Activated naive CD4-positive, alpha-beta T cell treated with anti-CD3 and anti-CD28 coated beads, Interleukin-2, amount 10 ng/mL, durations not matched to agents 7 days and 5 days (primary cell): ENCODE measurements at regions not wholly inside any gene's neighbourhood (a gene's known extent, or its start where the extent isn't known, plus 50 kb on each side); places are given as distances from the start of the nearest gene placed in this dataset.

Experiments used
- CTCF ChIA-PET: fragments of 350-600 bp; sonication (Branson Sonifier 250); formaldehyde crosslinking; loops from one replicate; lab custom pipeline; 2021; ENCODE audit warnings: antibody characterized with exemption; lab: Charles Lee
- DNase-seq: peaks from one replicate; pipeline ENCODE4 v3.0.0-alpha.2; 2020
- H3K27ac Mint-ChIP-seq: one replicate; pipeline ENCODE4 v1.8.0; 2021; ENCODE audit warnings: mild to moderate bottlenecking, moderate library complexity, mixed read lengths
- H3K27me3 Mint-ChIP-seq: one replicate; pipeline ENCODE4 v1.8.0; 2021; ENCODE audit warnings: mild to moderate bottlenecking, mixed read lengths
- H3K36me3 Mint-ChIP-seq: one replicate; pipeline ENCODE4 v1.8.0; 2021; ENCODE audit warnings: mixed read lengths
- H3K4me1 Mint-ChIP-seq: one replicate; pipeline ENCODE4 v1.8.0; 2021; ENCODE audit warnings: mixed read lengths
- H3K4me3 Mint-ChIP-seq: one replicate; pipeline ENCODE4 v1.8.0; 2021; ENCODE audit warnings: mild to moderate bottlenecking, moderate library complexity, mixed read lengths
- H3K9me3 Mint-ChIP-seq: one replicate; pipeline ENCODE4 v1.8.0; 2021; ENCODE audit warnings: mixed read lengths

DNA sequence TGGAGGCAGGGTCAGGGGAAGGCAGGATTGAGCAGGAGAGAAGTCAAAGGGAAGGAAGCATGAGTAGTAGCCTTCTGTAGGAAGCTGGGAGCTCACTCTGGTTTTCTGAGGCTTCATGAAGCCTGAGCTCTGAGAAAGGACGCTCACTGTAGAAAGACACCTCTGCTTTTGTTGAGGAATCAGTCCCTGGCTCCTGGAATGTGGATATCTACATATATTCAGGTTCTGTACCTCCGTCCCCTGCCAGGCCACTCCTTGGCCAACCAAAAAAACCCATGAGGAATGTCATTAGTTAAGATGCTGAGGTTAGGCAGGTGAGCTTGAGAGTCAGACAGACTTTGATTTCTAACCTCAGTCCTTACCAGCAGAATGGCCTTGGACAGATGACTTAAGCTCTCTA is 283.5 kb upstream of the HABP2 start:
- no peak overlapping the region for H3K4me3 Mint-ChIP-seq
- CTCF ChIA-PET: no interaction called here
- H3K27me3 Mint-ChIP-seq: peaks cover 4% of the 10 kb centered on the region
- no peaks in the 10 kb centered on the region for H3K36me3 Mint-ChIP-seq
- no peak overlapping the region for H3K27ac Mint-ChIP-seq
- DNase-seq: no peak
- no peaks in the 10 kb centered on the region for H3K4me1 Mint-ChIP-seq
- H3K9me3 Mint-ChIP-seq: no peaks in the 10 kb centered on the region

DNA sequence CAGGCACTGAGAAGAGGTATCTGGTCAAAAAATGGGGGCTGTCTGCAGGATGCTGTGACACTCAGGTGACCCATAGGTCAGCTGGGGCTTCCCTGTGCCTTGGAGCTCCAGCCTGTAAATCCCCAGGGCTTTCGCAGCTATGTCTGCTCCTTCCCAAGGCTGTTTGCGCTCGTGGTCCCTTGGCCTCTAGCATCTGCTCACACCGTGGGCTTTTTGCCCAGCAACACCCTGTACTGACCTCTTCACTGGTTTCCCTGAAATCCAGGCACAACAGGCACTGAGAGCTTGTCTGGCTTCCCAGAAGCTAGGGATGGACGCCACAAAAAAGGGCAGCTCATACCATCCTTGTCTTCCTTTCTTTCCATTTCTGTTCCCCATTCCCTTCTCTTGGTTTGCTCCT is 280.3 kb upstream of the HABP2 start:
- no peaks in the 10 kb centered on the region for H3K36me3 Mint-ChIP-seq
- no peaks in the 10 kb centered on the region for H3K27me3 Mint-ChIP-seq
- H3K4me3 Mint-ChIP-seq: no peak overlapping the region
- peaks cover 8% of the 10 kb centered on the region for H3K9me3 Mint-ChIP-seq
- DNase-seq: no peak
- no peak overlapping the region for H3K27ac Mint-ChIP-seq
- CTCF ChIA-PET: no interaction called here
- no peaks in the 10 kb centered on the region for H3K4me1 Mint-ChIP-seq

DNA sequence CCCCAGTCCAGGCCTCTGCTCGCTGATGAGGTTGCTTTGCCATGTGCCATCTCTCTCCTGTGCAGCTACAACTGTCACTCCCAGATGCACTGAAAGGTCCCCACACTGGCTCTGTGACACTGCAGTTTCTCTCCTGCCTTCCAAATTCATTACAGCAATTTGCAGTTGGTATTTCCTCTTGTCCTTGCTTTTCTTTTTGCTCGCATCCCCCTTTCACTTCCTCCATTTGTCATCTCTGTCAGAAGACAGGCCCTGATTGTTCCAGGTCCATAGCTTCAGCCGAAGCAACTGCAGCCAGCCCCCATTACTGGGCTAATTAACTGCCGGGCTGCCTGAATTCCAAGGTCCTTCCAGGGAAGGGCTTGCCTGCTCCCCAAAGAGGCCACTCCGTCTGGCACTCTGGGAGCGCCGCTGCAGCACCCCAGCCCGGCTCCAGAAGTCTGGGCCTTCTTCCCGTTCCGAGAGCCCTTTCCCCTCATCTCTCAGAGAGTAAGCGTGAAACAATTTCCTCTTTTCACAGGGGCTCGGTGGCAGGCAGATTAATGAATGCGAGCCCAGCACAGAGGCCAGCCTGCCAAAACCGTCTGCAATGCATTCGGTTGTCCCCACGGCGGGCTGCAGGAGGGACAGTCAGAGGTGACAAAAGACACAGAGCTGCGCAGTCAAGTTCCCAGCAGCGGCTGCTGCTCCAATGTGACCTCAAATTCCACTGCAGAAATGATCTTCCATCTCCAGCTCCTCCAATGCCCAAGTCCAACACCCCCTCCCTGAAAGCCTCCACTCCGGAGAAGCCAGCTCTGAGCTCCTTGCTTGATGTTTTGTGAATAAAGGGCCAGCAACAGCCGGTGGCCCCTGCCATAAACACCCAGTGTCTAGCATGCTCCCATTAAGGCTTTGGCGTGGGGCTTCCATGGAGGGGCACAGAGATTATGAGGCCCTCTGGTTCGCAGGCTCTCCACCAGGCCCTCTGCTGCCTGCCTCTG is 279.4 kb upstream of the HABP2 start:
- CTCF ChIA-PET: no interaction called here
- no peaks in the 10 kb centered on the region for H3K27me3 Mint-ChIP-seq
- DNase-seq: no peak
- H3K36me3 Mint-ChIP-seq: no peaks in the 10 kb centered on the region
- H3K4me3 Mint-ChIP-seq: no peak overlapping the region
- H3K9me3 Mint-ChIP-seq: peaks cover 8% of the 10 kb centered on the region
- H3K27ac Mint-ChIP-seq: no peak overlapping the region
- H3K4me1 Mint-ChIP-seq: no peaks in the 10 kb centered on the region

DNA sequence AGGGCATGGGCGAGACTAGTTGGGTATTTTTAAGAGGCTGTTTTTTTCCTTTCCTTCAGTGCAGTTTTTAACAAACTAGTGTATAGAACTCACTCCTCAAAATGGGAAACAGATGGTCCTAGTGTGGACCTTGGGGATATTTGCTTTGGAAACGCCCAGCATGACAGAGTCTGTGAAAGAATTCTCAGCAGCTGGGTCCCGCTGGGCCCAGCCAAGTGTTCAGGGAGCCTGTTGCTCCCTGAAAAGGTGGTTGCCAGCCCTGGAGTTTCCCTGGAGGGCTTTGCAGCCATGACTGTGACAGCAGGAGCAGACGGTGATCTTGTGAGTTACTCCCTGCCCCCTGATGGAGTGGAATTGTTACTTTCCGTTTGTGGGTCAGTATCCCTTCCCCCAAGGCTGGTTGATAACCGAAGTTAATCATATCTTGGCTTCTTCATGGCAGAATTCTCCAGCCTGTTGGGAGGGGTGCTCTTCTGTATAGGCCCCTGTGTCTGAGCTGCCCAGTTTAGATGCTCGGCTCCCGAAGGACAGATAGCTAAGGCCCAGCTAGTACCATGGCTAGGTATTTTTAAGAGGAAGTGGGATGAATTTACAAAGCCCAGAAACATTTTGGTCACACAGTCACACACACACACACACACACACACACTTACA is 278.6 kb upstream of the HABP2 start:
- no peaks in the 10 kb centered on the region for H3K27me3 Mint-ChIP-seq
- H3K9me3 Mint-ChIP-seq: peaks cover 8% of the 10 kb centered on the region
- H3K4me1 Mint-ChIP-seq: no peaks in the 10 kb centered on the region
- no peak overlapping the region for H3K27ac Mint-ChIP-seq
- CTCF ChIA-PET: no interaction called here
- no peak overlapping the region for H3K4me3 Mint-ChIP-seq
- H3K36me3 Mint-ChIP-seq: no peaks in the 10 kb centered on the region
- no peak for DNase-seq

DNA sequence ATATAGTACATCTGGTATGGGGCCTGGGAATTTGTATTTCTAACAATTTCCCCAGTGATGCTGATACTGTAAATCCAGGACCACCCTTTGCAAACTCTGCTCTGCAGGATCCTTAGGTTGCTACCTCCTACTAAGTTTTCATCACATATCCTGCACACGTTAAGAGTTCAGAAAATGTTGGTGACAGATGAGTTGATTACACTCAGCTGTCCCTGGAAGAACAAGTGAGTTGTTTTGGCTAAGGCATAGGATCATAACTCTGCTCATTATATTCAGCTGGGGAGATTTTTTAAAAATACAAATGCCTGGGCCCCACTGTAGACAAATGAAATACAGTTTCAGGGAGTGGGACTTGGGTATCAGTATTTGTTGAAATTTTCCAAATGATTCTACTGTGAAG is 274.6 kb upstream of the HABP2 start:
- Mint-ChIP-seq H3K36me3 (no peaks in the 10 kb centered on the region), H3K27me3 (peaks cover 4% of the 10 kb centered on the region), H3K4me3 (no peak overlapping the region), H3K4me1 (no peaks in the 10 kb centered on the region), H3K9me3 (peaks cover 8% of the 10 kb centered on the region), H3K27ac (no peak overlapping the region)
- CTCF ChIA-PET: no interaction called here
- no peak for DNase-seq

DNA sequence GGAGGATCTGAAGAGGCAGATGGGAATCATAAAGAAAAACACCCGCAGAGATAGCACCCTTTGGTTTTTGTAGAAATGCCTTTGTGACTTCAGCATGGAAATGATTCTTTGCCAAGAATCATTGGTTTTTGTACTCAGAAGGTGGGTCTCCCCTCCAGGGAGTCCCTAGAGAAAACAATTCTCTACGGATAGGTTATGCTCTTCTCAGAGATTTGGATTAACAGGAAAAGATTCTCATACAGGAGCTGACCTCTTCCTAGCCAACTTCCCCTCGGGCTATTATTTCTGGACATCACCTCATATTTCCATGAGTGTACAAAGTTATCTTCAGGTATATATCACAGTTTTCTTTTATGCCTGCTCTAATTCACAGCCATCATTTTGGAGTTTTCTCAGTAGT is 274.2 kb upstream of the HABP2 start:
- H3K4me1 Mint-ChIP-seq: no peaks in the 10 kb centered on the region
- CTCF ChIA-PET: no interaction called here
- no peak overlapping the region for H3K27ac Mint-ChIP-seq

DNA sequence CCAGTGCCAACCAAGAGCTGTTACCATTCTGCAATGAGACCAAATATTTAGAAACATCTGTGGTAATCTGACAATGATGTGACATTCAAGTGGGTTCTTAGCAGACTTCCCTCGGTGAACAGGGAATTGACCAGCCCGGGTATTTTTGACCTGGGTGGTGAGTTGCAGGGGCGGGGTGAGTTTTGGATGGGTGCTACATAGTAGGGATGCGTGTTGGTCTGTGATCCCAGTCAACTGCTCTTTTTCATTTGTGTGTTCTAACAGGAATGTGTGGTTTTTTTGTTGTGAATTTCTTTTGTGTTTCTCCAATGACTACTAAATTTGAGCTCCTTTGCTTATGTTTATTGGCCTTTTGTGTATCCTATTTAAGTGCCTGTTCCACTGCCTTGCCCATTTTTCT is 273.6 kb upstream of the HABP2 start:
- H3K9me3 Mint-ChIP-seq: peaks cover 8% of the 10 kb centered on the region
- peaks cover 4% of the 10 kb centered on the region for H3K27me3 Mint-ChIP-seq
- no peaks in the 10 kb centered on the region for H3K4me1 Mint-ChIP-seq
- H3K4me3 Mint-ChIP-seq: no peak overlapping the region
- CTCF ChIA-PET: no interaction called here
- no peak for DNase-seq
- no peaks in the 10 kb centered on the region for H3K36me3 Mint-ChIP-seq
- H3K27ac Mint-ChIP-seq: no peak overlapping the region

More for the DNA sequence above, 274.2 kb upstream of the HABP2 start:
- Mint-ChIP-seq H3K27me3 (peaks cover 4% of the 10 kb centered on the region), H3K36me3 (no peaks in the 10 kb centered on the region), H3K9me3 (peaks cover 8% of the 10 kb centered on the region), H3K4me3 (no peak overlapping the region)
- DNase-seq: no peak

DNA sequence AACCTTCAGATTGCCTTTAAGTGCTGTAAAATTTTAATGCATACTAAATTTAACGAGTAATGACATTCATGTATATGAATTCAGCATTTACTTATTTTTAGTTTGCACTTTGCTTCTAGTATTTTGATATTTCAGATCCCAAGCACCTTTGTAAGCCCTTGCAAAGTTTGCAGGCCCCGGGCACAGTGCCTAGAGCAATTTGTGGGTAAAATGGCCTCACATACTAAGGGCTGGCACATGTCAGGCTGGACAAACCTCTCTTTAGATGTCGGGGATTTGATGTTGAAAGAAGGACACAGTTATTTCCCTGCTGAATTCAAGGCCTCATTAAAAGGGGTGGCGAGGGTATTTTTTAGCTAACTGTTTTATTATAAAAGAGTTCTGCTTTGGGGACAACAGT is 270.3 kb upstream of the HABP2 start:
- peaks cover 4% of the 10 kb centered on the region for H3K27me3 Mint-ChIP-seq
- H3K4me3 Mint-ChIP-seq: no peak overlapping the region
- CTCF ChIA-PET: interaction anchor here (0.6 kb wide), 1 partner anchor 165 kb away, joined by 3 read pairs; no protein-coding TSS in a partner anchor
- H3K4me1 Mint-ChIP-seq: no peaks in the 10 kb centered on the region
- no peak overlapping the region for H3K27ac Mint-ChIP-seq
- DNase-seq: no peak
- H3K36me3 Mint-ChIP-seq: no peaks in the 10 kb centered on the region
- H3K9me3 Mint-ChIP-seq: no peaks in the 10 kb centered on the region

DNA sequence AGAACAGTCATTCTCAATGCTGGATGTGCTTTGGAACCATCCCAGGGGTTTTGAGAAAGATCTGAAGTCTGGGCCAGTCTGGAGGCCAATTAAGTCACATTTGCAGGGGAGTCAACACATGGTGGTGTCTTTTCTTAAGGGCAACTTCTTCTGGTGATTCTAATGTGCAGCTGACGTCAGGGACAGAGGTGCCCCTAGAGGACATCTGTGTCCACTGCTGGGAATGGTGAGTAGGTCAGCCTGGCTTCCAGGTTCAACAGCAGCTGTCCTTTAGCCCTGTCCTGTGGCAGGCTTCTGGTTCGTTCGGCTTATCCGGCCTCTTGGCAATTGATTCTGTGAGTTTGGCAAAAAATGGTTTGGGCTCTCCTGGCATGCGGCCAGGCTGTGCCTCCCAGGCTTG is 269.7 kb upstream of the HABP2 start:
- no peak for DNase-seq
- H3K4me3 Mint-ChIP-seq: no peak overlapping the region
- CTCF ChIA-PET: interaction anchor here (0.6 kb wide), 1 partner anchor 166 kb away, joined by 3 read pairs; no protein-coding TSS in a partner anchor
- no peaks in the 10 kb centered on the region for H3K9me3 Mint-ChIP-seq
- peaks cover 4% of the 10 kb centered on the region for H3K27me3 Mint-ChIP-seq
- H3K36me3 Mint-ChIP-seq: no peaks in the 10 kb centered on the region
- H3K27ac Mint-ChIP-seq: no peak overlapping the region
- no peaks in the 10 kb centered on the region for H3K4me1 Mint-ChIP-seq

DNA sequence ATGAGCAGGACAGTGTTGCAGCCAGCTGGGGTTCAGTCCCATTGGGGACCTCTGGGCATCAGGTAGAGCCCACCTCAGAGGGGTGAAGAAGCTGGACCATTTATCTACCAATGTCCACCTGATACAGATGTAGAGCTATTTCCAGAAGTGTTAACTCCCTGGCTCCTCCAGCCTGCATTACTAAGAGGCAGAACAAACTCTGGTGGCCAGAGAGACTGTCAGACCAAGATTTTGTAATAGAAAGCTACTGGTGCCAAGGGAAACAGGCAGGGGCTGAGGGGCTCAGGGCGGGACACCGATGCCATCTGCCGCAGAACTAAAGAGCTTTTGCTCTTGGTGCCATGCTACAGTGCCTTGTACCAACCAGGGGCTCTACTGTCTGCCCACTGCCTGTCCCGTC is 268.2 kb upstream of the HABP2 start:
- DNase-seq: no peak
- no peaks in the 10 kb centered on the region for H3K36me3 Mint-ChIP-seq
- H3K9me3 Mint-ChIP-seq: no peaks in the 10 kb centered on the region
- H3K27ac Mint-ChIP-seq: no peak overlapping the region
- H3K4me1 Mint-ChIP-seq: no peaks in the 10 kb centered on the region
- H3K4me3 Mint-ChIP-seq: no peak overlapping the region
- CTCF ChIA-PET: no interaction called here
- peaks cover 4% of the 10 kb centered on the region for H3K27me3 Mint-ChIP-seq

DNA sequence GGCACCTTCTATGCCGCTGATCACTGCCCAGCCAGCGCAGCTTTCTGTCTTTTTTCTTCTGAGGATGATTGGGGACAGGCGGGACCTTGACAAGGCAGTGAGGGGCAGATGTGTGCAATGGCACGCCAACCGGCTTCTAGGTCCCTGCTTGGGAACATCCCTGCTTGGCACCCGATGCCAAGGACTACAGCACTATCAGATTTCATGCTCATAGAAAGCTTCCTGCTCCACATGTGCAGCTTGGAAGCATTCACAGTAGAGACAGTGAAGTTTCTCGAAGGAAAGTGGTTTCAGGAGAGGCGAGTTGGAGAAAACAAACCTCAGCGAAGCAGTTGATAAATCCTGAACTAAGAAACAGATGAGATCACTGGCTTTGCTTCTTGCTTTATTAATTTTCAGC is 267.5 kb upstream of the HABP2 start:
- CTCF ChIA-PET: no interaction called here
- no peak for DNase-seq
- H3K4me3 Mint-ChIP-seq: no peak overlapping the region
- H3K27ac Mint-ChIP-seq: no peak overlapping the region
- H3K36me3 Mint-ChIP-seq: no peaks in the 10 kb centered on the region
- no peaks in the 10 kb centered on the region for H3K4me1 Mint-ChIP-seq
- H3K27me3 Mint-ChIP-seq: peaks cover 4% of the 10 kb centered on the region
- no peaks in the 10 kb centered on the region for H3K9me3 Mint-ChIP-seq

DNA sequence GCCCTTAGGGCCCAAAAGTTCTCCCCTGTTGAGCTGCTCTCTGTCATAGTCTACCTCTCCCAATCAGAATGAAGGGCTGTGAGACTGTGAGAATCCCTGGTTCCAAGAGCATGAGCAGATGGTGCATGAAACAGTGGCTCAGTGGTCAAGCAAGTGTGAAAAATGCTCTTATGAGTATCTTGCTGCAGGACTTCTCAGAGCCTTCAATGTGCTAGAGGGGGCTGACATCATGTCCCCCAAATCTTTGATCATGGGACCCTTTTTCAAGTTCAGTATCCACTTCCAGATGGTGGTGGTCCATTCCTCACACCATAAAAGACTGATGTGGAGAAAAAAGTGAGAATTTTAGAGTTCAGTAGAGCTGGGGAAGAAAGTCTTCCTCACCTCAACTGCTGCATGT is 265.3 kb upstream of the HABP2 start:
- H3K27ac Mint-ChIP-seq: no peak overlapping the region
- no peaks in the 10 kb centered on the region for H3K4me1 Mint-ChIP-seq
- no peak overlapping the region for H3K4me3 Mint-ChIP-seq
- no peaks in the 10 kb centered on the region for H3K27me3 Mint-ChIP-seq
- DNase-seq: no peak
- H3K9me3 Mint-ChIP-seq: no peaks in the 10 kb centered on the region
- H3K36me3 Mint-ChIP-seq: no peaks in the 10 kb centered on the region
- CTCF ChIA-PET: no interaction called here

DNA sequence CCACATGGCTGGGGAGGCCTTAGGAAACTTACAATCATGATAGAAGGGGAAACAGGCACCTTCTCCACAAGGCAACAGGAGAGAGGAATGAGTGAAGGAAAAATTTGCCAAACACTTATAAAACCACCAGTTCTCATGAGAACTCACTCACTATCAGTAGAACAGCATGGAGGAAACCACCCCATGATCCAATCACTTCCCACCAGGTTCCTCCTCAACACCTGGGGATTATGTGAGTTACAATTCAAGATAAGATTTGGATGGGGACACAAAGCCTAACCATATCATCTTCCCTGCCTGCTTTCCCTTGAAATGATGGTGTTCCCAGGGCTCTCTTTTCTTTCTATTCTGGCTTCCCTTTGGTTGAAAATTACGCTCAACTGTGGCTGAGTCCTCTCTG is 262.7 kb upstream of the HABP2 start:
- Mint-ChIP-seq H3K27me3 (no peaks in the 10 kb centered on the region), H3K36me3 (no peaks in the 10 kb centered on the region), H3K4me3 (no peak overlapping the region), H3K9me3 (no peaks in the 10 kb centered on the region), H3K27ac (no peak overlapping the region), H3K4me1 (no peaks in the 10 kb centered on the region)
- DNase-seq: no peak
- CTCF ChIA-PET: no interaction called here

DNA sequence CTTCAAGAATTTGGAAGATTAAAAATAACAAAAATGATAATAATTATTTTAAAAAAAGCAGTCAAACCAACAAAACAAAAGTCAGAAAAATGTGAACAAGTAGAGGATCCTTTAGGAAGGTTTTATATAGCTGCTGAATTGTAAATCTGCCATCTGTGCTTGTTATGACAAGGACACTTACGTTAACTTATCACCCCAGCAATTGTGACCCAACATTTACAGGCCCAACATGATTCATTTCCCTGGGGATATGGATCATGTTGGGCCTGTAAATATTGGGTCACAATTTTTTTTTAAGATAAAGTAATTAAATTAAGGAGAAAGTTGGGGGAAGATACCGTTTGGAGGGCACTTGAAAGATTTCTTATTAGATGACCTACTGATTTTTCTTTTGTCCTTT is 261.4 kb upstream of the HABP2 start:
- CTCF ChIA-PET: no interaction called here
- no peak for DNase-seq
- Mint-ChIP-seq H3K27me3 (no peaks in the 10 kb centered on the region), H3K9me3 (no peaks in the 10 kb centered on the region), H3K27ac (no peak overlapping the region), H3K4me3 (no peak overlapping the region), H3K36me3 (no peaks in the 10 kb centered on the region), H3K4me1 (no peaks in the 10 kb centered on the region)

DNA sequence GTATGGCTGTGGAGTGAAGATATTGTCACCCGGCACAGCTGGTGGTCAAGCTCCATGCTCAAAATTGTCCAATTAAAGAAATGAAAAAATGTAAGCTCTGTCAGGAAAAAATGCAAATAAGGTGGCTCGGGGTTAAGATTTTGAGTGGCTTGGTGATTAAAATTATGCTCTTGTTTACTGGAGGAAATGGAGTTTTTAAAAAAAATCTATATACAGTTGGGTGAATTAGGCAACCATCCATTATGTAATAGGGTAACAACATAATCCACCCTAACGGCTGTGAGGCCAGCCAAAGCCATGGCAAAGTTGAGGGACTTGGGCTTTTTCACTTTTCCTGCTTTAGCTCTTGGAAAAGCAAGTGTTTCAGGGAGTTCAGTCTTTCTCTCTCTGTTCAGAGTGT is 260.8 kb upstream of the HABP2 start:
- no peak overlapping the region for H3K27ac Mint-ChIP-seq
- no peaks in the 10 kb centered on the region for H3K27me3 Mint-ChIP-seq
- H3K4me3 Mint-ChIP-seq: no peak overlapping the region
- no peak for DNase-seq
- CTCF ChIA-PET: no interaction called here
- H3K36me3 Mint-ChIP-seq: no peaks in the 10 kb centered on the region
- H3K4me1 Mint-ChIP-seq: no peaks in the 10 kb centered on the region
- no peaks in the 10 kb centered on the region for H3K9me3 Mint-ChIP-seq
